HCT116 (cell line): ENCODE measurements at regions not wholly inside any gene's neighbourhood (a gene's known extent, or its start where the extent isn't known, plus 50 kb on each side); places are given as distances from the start of the nearest gene placed in this dataset.

Source experiments
- ATAC-seq: fragments of 200-7000 bp; cut with Tn5 transposase; 2 replicates; pipeline ENCODE4 v1.9.1; 2020; ENCODE audit warnings: mild to moderate bottlenecking, moderate library complexity
- BruUV-seq: library from RNA; stranded (reverse); fragments of 400-500 nt; replicated peaks from 2 replicates; lab custom pipeline; 2021; lab: Mats Ljungman, UMichigan
- CTCF ChIA-PET: fragments of 300-600 bp; sonication (Branson Sonifier 250); formaldehyde crosslinking; loops from one replicate; lab custom pipeline; 2021; ENCODE audit warnings: antibody characterized with exemption; lab: Charles Lee
- POLR2A ChIA-PET: fragments of 300-600, 350-600 bp; sonication (Branson Sonifier 250); formaldehyde crosslinking; loops from one replicate; lab custom pipeline; 2021; ENCODE audit warnings: antibody characterized with exemption; lab: Charles Lee
- RAD21 ChIA-PET, 2 experiments: fragments of 300-600 bp; sonication (Branson Sonifier 250); formaldehyde crosslinking; loops; one replicate each; lab custom pipeline; 2023; ENCODE audit warnings: low total read pairs in 2 of 2; ENCODE audit not compliant: uncharacterized antibody in 2 of 2, unreplicated experiment in 2 of 2, low non-redundant PET in 1 of 2; lab: Charles Lee
- DNase-seq: peaks from one replicate; pipeline ENCODE4 v3.0.0-alpha.2; 2010; ENCODE audit warnings: low read depth, low spot score
- H2AFZ ChIP-seq: fragments of 200-600 bp; shearing (Covaris generic), sonication (generic); 2 replicates; pipeline ENCODE4 v1.6.1; 2017; ENCODE audit warnings: low read depth, mixed run types, mixed read lengths, antibody characterized with exemption, low read length; ENCODE audit not compliant: poor library complexity, severe bottlenecking
- H3K27ac ChIP-seq: 2 replicates; pipeline ENCODE4 v1.5.1; 2012; ENCODE audit warnings: low read depth, low read length
- H3K27me3 ChIP-seq: fragments of 200-600 bp; sonication (generic); 2 replicates; pipeline ENCODE4 v1.6.1; 2016; ENCODE audit warnings: mixed run types, low read length, mixed read lengths; ENCODE audit not compliant: insufficient read depth
- H3K36me3 ChIP-seq, 2 experiments: fragments of 200-500 bp in 1 of 2; fragments of 200-600 bp in 1 of 2; sonication (Bioruptor generic) in 1 of 2; sonication (generic) in 1 of 2; 2 replicates each; pipeline versions ENCODE4 v1.5.1 to v1.6.1; 2014 to 2016; ENCODE audit warnings: low read length in 2 of 2, inconsistent platforms in 1 of 2, mixed read lengths in 1 of 2, mixed run types in 1 of 2; ENCODE audit not compliant: insufficient read depth in 2 of 2, control insufficient read depth in 1 of 2
- H3K4me1 ChIP-seq, 2 experiments: fragments of 200-600 bp in 1 of 2; sonication (generic) in 1 of 2; 2 replicates each; pipeline versions ENCODE4 v1.5.1 to v1.6.1; 2012 to 2017; ENCODE audit warnings: low read length in 2 of 2, inconsistent platforms in 1 of 2, mild to moderate bottlenecking in 1 of 2, mixed read lengths in 1 of 2, mixed run types in 1 of 2, moderate library complexity in 1 of 2; ENCODE audit not compliant: insufficient read depth in 2 of 2, control insufficient read depth in 1 of 2
- H3K4me2 ChIP-seq: fragments of 200-600 bp; sonication (generic); 2 replicates; pipeline ENCODE4 v1.6.1; 2017; ENCODE audit warnings: mixed run types, low read length, mixed read lengths
- H3K4me3 ChIP-seq, 2 experiments: fragments of 200-600 bp in 1 of 2; sonication (generic) in 1 of 2; replicated peaks in 1 of 2; 2 replicates each; pipeline ENCODE4 v1.5.1; 2011 to 2016; ENCODE audit warnings: low read length in 2 of 2, control low read depth in 1 of 2, low read depth in 1 of 2, mild to moderate bottlenecking in 1 of 2, mixed read lengths in 1 of 2, mixed run types in 1 of 2
- H3K79me2 ChIP-seq: fragments of 200-600 bp; sonication (generic); 2 replicates; pipeline ENCODE4 v1.6.1; 2017; ENCODE audit warnings: mild to moderate bottlenecking, mixed run types, low read length, moderate library complexity, mixed read lengths; ENCODE audit not compliant: insufficient read depth
- H3K9ac ChIP-seq: fragments of 200-600 bp; sonication (generic); 2 replicates; pipeline ENCODE4 v1.6.1; 2016; ENCODE audit warnings: low read length, mixed read lengths
- H3K9me2 ChIP-seq: fragments of 200-600 bp; sonication (generic), shearing (Covaris generic); 2 replicates; pipeline ENCODE4 v1.6.1; 2017; ENCODE audit warnings: mixed run types, mild to moderate bottlenecking, moderate library complexity; ENCODE audit not compliant: insufficient read depth
- H3K9me3 ChIP-seq, 2 experiments: fragments of 200-500 bp in 1 of 2; fragments of 200-600 bp in 1 of 2; sonication (Bioruptor generic) in 1 of 2; sonication (generic) in 1 of 2; 2 replicates each; pipeline ENCODE4 v1.6.1; 2014 to 2017; ENCODE audit warnings: low read length in 2 of 2, mixed read lengths in 2 of 2, inconsistent platforms in 1 of 2, low read depth in 1 of 2, mild to moderate bottlenecking in 1 of 2, mixed run types in 1 of 2, moderate library complexity in 1 of 2; ENCODE audit not compliant: control insufficient read depth in 1 of 2, insufficient read depth in 1 of 2
- H4K20me1 ChIP-seq: fragments of 200-600 bp; sonication (generic), shearing (Covaris generic); 2 replicates; pipeline ENCODE4 v1.6.1; 2017; ENCODE audit warnings: mixed run types, mild to moderate bottlenecking, moderate library complexity; ENCODE audit not compliant: insufficient read depth
- CTCF ChIP-seq, 3 experiments: fragments of 200-600 bp in 1 of 3; sonication (generic) in 1 of 3; IDR thresholded peaks in 2 of 3; conservative IDR thresholded peaks in 1 of 3; 2 replicates each; pipeline ENCODE4 v1.5.1; 2012 to 2017; ENCODE audit warnings: low read depth in 2 of 3, low read length in 2 of 3, antibody characterized with exemption in 1 of 3, borderline replicate concordance in 1 of 3, control low read depth in 1 of 3, mild to moderate bottlenecking in 1 of 3, mixed read lengths in 1 of 3, mixed run types in 1 of 3, moderate library complexity in 1 of 3; ENCODE audit not compliant: insufficient read depth in 1 of 3
- EGR1 ChIP-seq: IDR thresholded peaks from 2 replicates; pipeline ENCODE4 v1.6.1; 2012; ENCODE audit warnings: low read depth
- EZH2 ChIP-seq: fragments of 200-600 bp; sonication (generic); IDR thresholded peaks from 2 replicates; pipeline ENCODE4 v1.6.1; 2017; ENCODE audit warnings: antibody characterized with exemption, mixed run types
- EZH2phosphoT487 ChIP-seq: fragments of 200-600 bp; IDR thresholded peaks from 2 replicates; pipeline ENCODE4 v1.6.1; 2018; ENCODE audit warnings: antibody characterized with exemption, borderline replicate concordance
- RAD21 ChIP-seq: IDR thresholded peaks from 2 replicates; pipeline ENCODE4 v1.6.1; 2012; ENCODE audit warnings: low read depth, mild to moderate bottlenecking
- REST ChIP-seq: IDR thresholded peaks from 2 replicates; pipeline ENCODE4 v1.6.1; 2012; ENCODE audit warnings: low read depth
- SRF ChIP-seq: IDR thresholded peaks from 2 replicates; pipeline ENCODE4 v1.6.1; 2012; ENCODE audit warnings: low read depth
- YY1 ChIP-seq: IDR thresholded peaks from 2 replicates; pipeline ENCODE4 v1.6.1; 2011; ENCODE audit warnings: low read length, low read depth, moderate library complexity, mild to moderate bottlenecking; ENCODE audit not compliant: insufficient replicate concordance; ENCODE audit errors: extremely low read depth
- intact Hi-C: fragments of 100-400 bp; cut with micrococcal nuclease; formaldehyde crosslinking; loops from 2 replicates; pipeline ENCODE4 v1.10.0; 2022

GRCh38 chr16:17034477-17035252, 436.1 kb downstream of the XYLT1 start:
- POLR2A ChIA-PET: no interaction called here

More at GRCh38 chr16:17034477-17035252, 436.1 kb downstream of the XYLT1 start:
- Histone ChIP-seq H3K9me2 (no peaks in the 10 kb centered on the region), H3K9me3 (no peaks in the 10 kb centered on the region), H3K79me2 (no peaks in the 10 kb centered on the region), H3K36me3 (no peaks in the 10 kb centered on the region), H3K4me1 (no peaks in the 10 kb centered on the region), H3K27ac (no peak overlapping the region), H3K27me3 (peaks cover 10% of the 10 kb centered on the region), H3K4me2 (no peak overlapping the region), H4K20me1 (no peaks in the 10 kb centered on the region), H3K4me3 (no peak overlapping the region), H3K9ac (no peak overlapping the region), H2AFZ (no peak overlapping the region)
- ChIA-PET RAD21 (no interaction called here), CTCF (no interaction called here)
- DNase-seq (no peak), ATAC-seq (no peak)
- TF ChIP-seq EGR1 (no peak), SRF (no peak), CTCF (IDR thresholded peaks at IDR 0.05 in 2 of 3, conservative IDR thresholded peaks at IDR 0.05 in 1 of 3; ENCODE audit: borderline replicate concordance in 1 of 3, insufficient read depth in 1 of 3, low read depth in 2 of 3, low read length in 2 of 3) (no peak), YY1 (no peak), RAD21 (no peak), EZH2phosphoT487 (no peak), EZH2 (no peak), REST (no peak)
- intact Hi-C loops: no loop called here
- BruUV-seq: no TSS peak
